ENCODE measurements at regions not wholly inside any gene's neighbourhood (a gene's known extent, or its start where the extent isn't known, plus 50 kb on each side); places are given as distances from the start of the nearest gene placed in this dataset.

DNA sequence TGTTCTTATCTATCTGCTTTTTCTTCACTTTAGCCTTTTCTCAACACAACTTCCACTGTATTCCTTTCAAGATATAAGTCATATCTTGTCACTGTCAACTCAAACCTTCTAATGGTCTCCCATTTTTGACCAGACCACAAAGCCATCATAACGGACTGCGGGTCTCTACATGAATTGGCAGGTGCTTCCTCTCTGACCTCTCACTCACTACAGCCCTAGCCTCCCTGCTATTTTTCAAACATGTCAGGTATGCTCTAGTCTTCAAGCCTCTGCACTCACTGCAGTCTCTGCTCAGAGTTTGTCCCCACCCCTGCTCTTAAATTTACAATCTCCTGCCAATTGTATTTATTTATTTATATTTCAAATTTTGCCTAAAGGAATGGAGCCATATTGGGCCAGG, 858.1 kb downstream of the TRIB2 start:
- TF ChIP-seq CTCF (IDR thresholded peaks at IDR 0.05; ENCODE audit: low read depth, low read length, poor library complexity, severe bottlenecking): no peak
- no peak for TF ChIP-seq EZH2phosphoT487 (IDR thresholded peaks at IDR 0.05; ENCODE audit: borderline replicate concordance, low read length)

All from DOHH2 (cell line).